ENCODE measurements at regions not wholly inside any gene's neighbourhood (a gene's known extent, or its start where the extent isn't known, plus 50 kb on each side); places are given as distances from the start of the nearest gene placed in this dataset.
"Not testable (repeated sequence)": the region's sequence is repeated elsewhere in the genome, so short reads cannot be mapped to it uniquely, and the experiment has no call there.

DNA sequence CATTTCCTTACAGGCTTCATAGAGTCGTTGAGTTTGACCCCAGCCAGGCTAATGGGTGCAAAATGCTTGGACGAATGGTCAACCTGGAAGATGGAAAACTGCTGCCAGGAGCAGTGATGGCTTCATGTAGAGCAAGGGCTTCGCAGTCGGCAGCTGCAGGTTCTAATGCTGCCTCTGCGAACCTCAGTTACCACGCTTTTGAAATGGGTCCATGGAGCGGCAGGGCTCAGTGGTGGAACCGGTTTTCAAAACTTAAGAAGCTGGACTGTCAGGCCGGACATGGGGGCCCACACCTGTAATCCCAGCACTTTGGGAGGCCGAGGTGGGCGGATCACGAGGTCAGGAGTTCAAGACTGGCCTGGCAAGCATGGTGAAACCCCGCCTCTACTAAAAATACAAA is 55.9 kb upstream of the PRR5 start:
- TF ChIP-seq ZBTB33 (IDR thresholded peaks at IDR 0.05) (no peak), RAD21 (IDR thresholded peaks at IDR 0.05) (no peak), GABPA (IDR thresholded peaks at IDR 0.05 in 1 of 2, conservative IDR thresholded peaks at IDR 0.05 in 1 of 2) (no peak), CTCF (IDR thresholded peaks at IDR 0.05; ENCODE audit: low read depth, low read length, missing input control) (no peak), YY1 (IDR thresholded peaks at IDR 0.05) (no peak), TAF1 (conservative IDR thresholded peaks at IDR 0.05) (no peak)
- WGBS = 90% methylated on average over 13 of the region's 13 CpGs
- Histone ChIP-seq H3K36me3 (ENCODE audit: control insufficient read depth in 4 of 4, insufficient read depth in 3 of 4, low read depth in 1 of 4, low read length in 3 of 4) (no peaks in the 10 kb centered on the region), H3K27me3 (ENCODE audit: control insufficient read depth in 4 of 4, insufficient read depth in 4 of 4, low read length in 3 of 4) (no peaks in the 10 kb centered on the region), H3K9ac (ENCODE audit: low read depth in 1 of 2, low read length in 2 of 2) (no peak overlapping the region), H3K4me1 (ENCODE audit: control insufficient read depth in 4 of 4, insufficient read depth in 4 of 4, low read length in 3 of 4) (no peaks in the 10 kb centered on the region), H3K27ac (ENCODE audit: low read depth in 1 of 2, low read length in 2 of 2) (no peak overlapping the region), H3K9me3 (ENCODE audit: control insufficient read depth in 4 of 4, low read length in 3 of 4) (peaks cover 0 to 4% (median 0%) of the 10 kb centered on the region in 4 donors), H3K4me3 (ENCODE audit: low read depth in 1 of 3, low read length in 3 of 3) (no peak overlapping the region)
- no peak for DNase-seq (ENCODE audit: low spot score)

GRCh38 chr22:44645531-44645930 is 56.5 kb upstream of the PRR5 start:
- peaks cover 0 to 4% (median 0%) of the 10 kb centered on the region in 4 donors for H3K9me3 ChIP-seq (ENCODE audit: control insufficient read depth in 4 of 4, low read length in 3 of 4)
- no peak for TF ChIP-seq MAX (IDR thresholded peaks at IDR 0.05)
- H3K27ac ChIP-seq (ENCODE audit: low read depth in 1 of 2, low read length in 2 of 2) = no peak overlapping the region
- 81% methylated on average over 11 of the region's 11 CpGs for WGBS
- no peaks in the 10 kb centered on the region for H3K36me3 ChIP-seq (ENCODE audit: control insufficient read depth in 4 of 4, insufficient read depth in 3 of 4, low read depth in 1 of 4, low read length in 3 of 4)
- no peaks in the 10 kb centered on the region for H3K4me1 ChIP-seq (ENCODE audit: control insufficient read depth in 4 of 4, insufficient read depth in 4 of 4, low read length in 3 of 4)
- no peaks in the 10 kb centered on the region for H3K27me3 ChIP-seq (ENCODE audit: control insufficient read depth in 4 of 4, insufficient read depth in 4 of 4, low read length in 3 of 4)
- H3K9ac ChIP-seq (ENCODE audit: low read depth in 1 of 2, low read length in 2 of 2) = no peak overlapping the region
- no peak for DNase-seq (ENCODE audit: low spot score)
- no peak overlapping the region for H3K4me3 ChIP-seq (ENCODE audit: low read depth in 1 of 3, low read length in 3 of 3)

GRCh38 chr22:44645083-44645482 is 56.9 kb upstream of the PRR5 start:
- Histone ChIP-seq H3K27ac (ENCODE audit: low read depth in 1 of 2, low read length in 2 of 2) (no peak overlapping the region), H3K36me3 (ENCODE audit: control insufficient read depth in 4 of 4, insufficient read depth in 3 of 4, low read depth in 1 of 4, low read length in 3 of 4) (no peaks in the 10 kb centered on the region), H3K4me3 (ENCODE audit: low read depth in 1 of 3, low read length in 3 of 3) (no peak overlapping the region), H3K9ac (ENCODE audit: low read depth in 1 of 2, low read length in 2 of 2) (no peak overlapping the region), H3K27me3 (ENCODE audit: control insufficient read depth in 4 of 4, insufficient read depth in 4 of 4, low read length in 3 of 4) (no peaks in the 10 kb centered on the region), H3K9me3 (ENCODE audit: control insufficient read depth in 4 of 4, low read length in 3 of 4) (peaks cover 0 to 4% (median 0%) of the 10 kb centered on the region in 4 donors), H3K4me1 (ENCODE audit: control insufficient read depth in 4 of 4, insufficient read depth in 4 of 4, low read length in 3 of 4) (no peaks in the 10 kb centered on the region)
- 63% methylated on average over 4 of the region's 4 CpGs for WGBS
- DNase-seq (ENCODE audit: low spot score) = no peak
- TF ChIP-seq TAF1 (conservative IDR thresholded peaks at IDR 0.05) (no peak), NR2F2 (IDR thresholded peaks at IDR 0.05) (peak; percentile 39)

DNA sequence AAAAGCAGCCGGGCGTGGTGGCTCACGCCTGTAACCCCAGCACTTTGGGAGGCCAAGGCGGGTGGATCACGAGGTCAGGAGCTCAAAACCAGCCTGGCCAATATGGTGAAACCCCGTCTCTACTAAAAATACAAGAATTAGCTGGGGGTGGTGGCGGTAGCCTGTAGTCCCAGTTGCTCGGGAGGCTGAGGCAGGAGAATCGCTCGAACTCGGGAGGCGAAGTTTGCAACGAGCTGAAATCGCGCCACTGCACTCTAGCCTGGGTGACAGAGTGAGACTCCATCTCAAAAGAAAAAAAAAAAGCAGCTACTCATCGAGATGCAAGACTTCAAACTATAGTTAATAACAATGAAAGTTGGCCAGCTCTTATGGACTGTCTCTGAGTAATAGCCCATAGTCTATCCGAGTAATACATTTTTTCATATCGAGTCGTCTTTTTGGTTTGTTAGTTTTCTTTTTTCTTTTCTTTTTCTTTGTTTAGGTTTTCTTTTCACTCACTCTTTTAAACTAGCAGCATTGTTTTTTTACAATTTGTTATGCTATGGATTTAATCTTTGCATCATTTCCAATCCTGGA is 58.4 kb upstream of the PRR5 start:
- H3K36me3 ChIP-seq (ENCODE audit: control insufficient read depth in 4 of 4, insufficient read depth in 3 of 4, low read depth in 1 of 4, low read length in 3 of 4); H3K27ac ChIP-seq (ENCODE audit: low read depth in 1 of 2, low read length in 2 of 2); H3K9ac ChIP-seq (ENCODE audit: low read depth in 1 of 2, low read length in 2 of 2); DNase-seq (ENCODE audit: low spot score); H3K27me3 ChIP-seq (ENCODE audit: control insufficient read depth in 4 of 4, insufficient read depth in 4 of 4, low read length in 3 of 4); H3K4me1 ChIP-seq (ENCODE audit: control insufficient read depth in 4 of 4, insufficient read depth in 4 of 4, low read length in 3 of 4); H3K9me3 ChIP-seq (ENCODE audit: control insufficient read depth in 4 of 4, low read length in 3 of 4); H3K4me3 ChIP-seq (ENCODE audit: low read depth in 1 of 3, low read length in 3 of 3): not testable (repeated sequence)
- WGBS = 89% methylated on average over 19 of the region's 19 CpGs

Measured in liver (tissue), 8 donors.